ENCODE measurements at regions not wholly inside any gene's neighbourhood (a gene's known extent, or its start where the extent isn't known, plus 50 kb on each side); places are given as distances from the start of the nearest gene placed in this dataset.
"Not testable (repeated sequence)": the region's sequence is repeated elsewhere in the genome, so short reads cannot be mapped to it uniquely, and the experiment has no call there.

DNA sequence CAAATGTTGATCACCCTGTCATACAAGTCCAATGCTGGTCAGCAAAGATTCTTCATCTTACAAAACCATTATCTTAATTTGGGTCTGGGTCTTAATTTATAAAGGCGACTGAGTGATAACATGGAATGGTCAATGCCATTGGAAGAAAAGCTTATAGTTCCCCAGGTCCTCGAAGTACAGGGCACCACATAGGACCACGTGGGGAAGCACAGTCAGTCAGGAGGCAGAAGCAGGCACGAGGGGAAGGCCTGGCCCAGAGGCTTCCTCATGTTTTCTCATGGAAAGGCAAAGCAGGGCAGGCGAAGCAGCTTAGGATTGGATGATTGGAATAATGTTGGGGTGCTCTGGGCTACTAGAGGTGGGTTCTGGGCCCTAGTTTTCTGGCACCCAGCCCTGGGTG is 175.7 kb downstream of the FASLG start:
- Histone ChIP-seq H3K27ac (ENCODE audit: low read depth in 1 of 2, low read length in 1 of 2) (no peak overlapping the region), H3K9me3 (ENCODE audit: control insufficient read depth in 2 of 2, insufficient read depth in 1 of 2, low read length in 1 of 2) (no peaks in the 10 kb centered on the region), H3K36me3 (ENCODE audit: control insufficient read depth in 2 of 2, insufficient read depth in 2 of 2, low read length in 1 of 2) (no peaks in the 10 kb centered on the region), H3K27me3 (ENCODE audit: control insufficient read depth in 2 of 2, insufficient read depth in 1 of 2, low read length in 1 of 2) (no peaks in the 10 kb centered on the region), H3K4me3 (ENCODE audit: low read length in 2 of 2) (no peak overlapping the region), H3K4me1 (ENCODE audit: control insufficient read depth in 2 of 2, insufficient read depth in 2 of 2, low read length in 2 of 2) (peaks cover 4 to 5% of the 10 kb centered on the region in 2 donors)
- DNase-seq (ENCODE audit: low read depth in 6 of 9, low spot score in 9 of 9): no peak
- WGBS: 95% methylated on average over 5 of the region's 5 CpGs

DNA sequence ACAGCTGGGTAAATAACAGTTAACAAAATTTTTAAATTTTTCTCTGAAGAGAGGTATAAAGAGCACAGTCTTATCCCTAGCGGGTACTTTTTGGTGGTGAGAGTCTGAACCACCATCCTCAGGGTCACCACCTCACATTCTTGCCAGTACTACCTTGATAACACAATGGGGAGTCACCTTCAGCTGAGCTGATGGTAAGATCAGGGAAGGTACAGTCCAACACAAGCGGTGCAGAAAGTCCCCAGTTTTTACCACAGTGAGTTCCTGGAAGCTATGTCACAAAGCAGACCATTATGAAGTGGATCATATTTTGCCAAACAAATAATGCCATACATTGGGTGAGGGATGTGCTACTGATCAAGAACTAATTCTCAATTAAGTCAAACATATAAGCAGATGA is 176.9 kb downstream of the FASLG start:
- H3K27me3 ChIP-seq (ENCODE audit: control insufficient read depth in 2 of 2, insufficient read depth in 1 of 2, low read length in 1 of 2): no peaks in the 10 kb centered on the region
- no peak for DNase-seq (ENCODE audit: low read depth in 6 of 9, low spot score in 9 of 9)
- no peak overlapping the region for H3K27ac ChIP-seq (ENCODE audit: low read depth in 1 of 2, low read length in 1 of 2)
- no peak overlapping the region for H3K4me3 ChIP-seq (ENCODE audit: low read length in 2 of 2)
- no peaks in the 10 kb centered on the region for H3K9me3 ChIP-seq (ENCODE audit: control insufficient read depth in 2 of 2, insufficient read depth in 1 of 2, low read length in 1 of 2)
- 98% methylated on average over 2 of the region's 2 CpGs for WGBS
- H3K4me1 ChIP-seq (ENCODE audit: control insufficient read depth in 2 of 2, insufficient read depth in 2 of 2, low read length in 2 of 2): peaks cover 4 to 5% of the 10 kb centered on the region in 2 donors
- no peaks in the 10 kb centered on the region for H3K36me3 ChIP-seq (ENCODE audit: control insufficient read depth in 2 of 2, insufficient read depth in 2 of 2, low read length in 1 of 2)

DNA sequence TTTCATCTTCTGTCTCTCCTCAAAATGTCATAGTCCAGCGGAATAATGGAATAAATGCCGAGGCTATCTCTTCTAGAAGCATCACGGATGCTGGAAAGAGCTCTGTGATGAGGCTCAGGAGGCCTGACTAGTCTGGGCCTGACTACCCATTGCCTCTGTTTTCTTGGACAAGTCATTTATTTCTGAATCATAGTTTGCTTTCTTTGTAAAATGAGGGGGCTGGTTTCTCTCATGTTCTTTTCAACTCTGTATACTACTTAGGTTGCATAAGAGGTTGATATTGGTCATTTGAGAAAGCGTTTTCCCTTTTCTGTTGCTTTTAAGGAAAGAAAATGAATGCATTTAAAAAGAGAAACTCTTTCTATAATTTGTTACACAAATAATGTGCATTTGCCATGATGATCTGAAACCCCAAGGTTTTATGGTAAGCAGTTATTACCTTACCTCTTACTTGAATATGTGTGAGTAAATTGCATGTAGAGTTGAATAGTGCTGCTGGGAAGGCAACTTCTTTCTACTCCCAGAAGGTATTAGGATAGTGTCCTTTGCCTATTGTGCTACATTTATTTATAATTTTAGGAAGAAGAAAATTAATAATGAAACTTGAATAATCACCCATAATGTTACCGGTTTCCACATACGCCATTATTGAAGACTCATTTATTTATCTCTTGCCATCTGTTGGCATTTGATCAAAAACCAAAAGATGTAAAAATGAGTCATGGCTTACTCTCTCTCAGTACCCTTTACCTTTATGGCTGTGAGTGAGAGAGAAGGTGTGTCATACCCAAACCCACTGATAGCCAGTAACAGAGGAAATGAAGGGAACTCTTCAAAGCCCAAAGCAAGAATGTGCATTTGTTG is 179.1 kb downstream of the FASLG start:
- Histone ChIP-seq H3K4me1 (ENCODE audit: control insufficient read depth in 2 of 2, insufficient read depth in 2 of 2, low read length in 2 of 2) (peaks cover 4 to 5% of the 10 kb centered on the region in 2 donors), H3K9me3 (ENCODE audit: control insufficient read depth in 2 of 2, insufficient read depth in 1 of 2, low read length in 1 of 2) (no peaks in the 10 kb centered on the region), H3K27me3 (ENCODE audit: control insufficient read depth in 2 of 2, insufficient read depth in 1 of 2, low read length in 1 of 2) (no peaks in the 10 kb centered on the region), H3K4me3 (ENCODE audit: low read length in 2 of 2) (no peak overlapping the region), H3K27ac (ENCODE audit: low read depth in 1 of 2, low read length in 1 of 2) (no peak overlapping the region), H3K36me3 (ENCODE audit: control insufficient read depth in 2 of 2, insufficient read depth in 2 of 2, low read length in 1 of 2) (no peaks in the 10 kb centered on the region)
- peak in 3 of 9 donors; percentile 9 to 59 (median 33) for DNase-seq (ENCODE audit: low read depth in 6 of 9, low spot score in 9 of 9)
- WGBS: 61% methylated on average over 6 of the region's 6 CpGs

DNA sequence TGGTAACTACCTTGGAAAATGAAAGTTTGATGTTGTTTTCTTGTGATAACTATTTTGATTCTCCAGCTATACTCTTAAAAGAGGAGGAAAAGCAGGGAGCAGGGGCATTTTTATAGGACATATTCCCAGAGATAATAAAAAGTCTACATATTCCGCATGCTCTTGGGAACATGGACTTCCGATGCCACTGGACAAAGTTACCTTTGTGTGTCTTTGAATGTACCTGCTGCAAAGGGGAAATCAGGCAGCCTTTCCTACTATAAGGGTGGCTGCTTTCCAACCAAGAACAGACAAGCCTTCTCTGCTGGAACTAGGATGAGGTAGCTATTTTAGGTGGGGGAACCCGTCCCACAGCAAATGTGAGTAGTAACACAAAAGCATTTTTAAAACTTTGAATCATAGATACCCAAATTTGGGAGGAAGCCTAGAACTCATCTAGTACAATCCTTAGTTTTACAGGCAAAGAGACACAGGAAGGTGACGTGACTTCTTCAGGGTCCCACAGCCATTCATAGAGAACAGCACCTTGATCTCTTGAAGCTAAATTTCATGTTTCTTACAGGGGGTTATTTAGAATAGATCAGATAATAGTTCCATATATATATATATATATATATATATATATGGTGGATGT is 179.9 kb downstream of the FASLG start:
- 98% methylated on average over 4 of the region's 4 CpGs for WGBS
- no peak overlapping the region for H3K4me3 ChIP-seq (ENCODE audit: low read length in 2 of 2)
- H3K9me3 ChIP-seq (ENCODE audit: control insufficient read depth in 2 of 2, insufficient read depth in 1 of 2, low read length in 1 of 2): no peaks in the 10 kb centered on the region
- peaks cover 4 to 5% of the 10 kb centered on the region in 2 donors for H3K4me1 ChIP-seq (ENCODE audit: control insufficient read depth in 2 of 2, insufficient read depth in 2 of 2, low read length in 2 of 2)
- peak overlapping the region in 1 of 2 donors; percentile 18 for H3K27ac ChIP-seq (ENCODE audit: low read depth in 1 of 2, low read length in 1 of 2)
- DNase-seq (ENCODE audit: low read depth in 6 of 9, low spot score in 9 of 9): peak in 1 of 9 donors; percentile 31
- H3K27me3 ChIP-seq (ENCODE audit: control insufficient read depth in 2 of 2, insufficient read depth in 1 of 2, low read length in 1 of 2): no peaks in the 10 kb centered on the region
- H3K36me3 ChIP-seq (ENCODE audit: control insufficient read depth in 2 of 2, insufficient read depth in 2 of 2, low read length in 1 of 2): no peaks in the 10 kb centered on the region

DNA sequence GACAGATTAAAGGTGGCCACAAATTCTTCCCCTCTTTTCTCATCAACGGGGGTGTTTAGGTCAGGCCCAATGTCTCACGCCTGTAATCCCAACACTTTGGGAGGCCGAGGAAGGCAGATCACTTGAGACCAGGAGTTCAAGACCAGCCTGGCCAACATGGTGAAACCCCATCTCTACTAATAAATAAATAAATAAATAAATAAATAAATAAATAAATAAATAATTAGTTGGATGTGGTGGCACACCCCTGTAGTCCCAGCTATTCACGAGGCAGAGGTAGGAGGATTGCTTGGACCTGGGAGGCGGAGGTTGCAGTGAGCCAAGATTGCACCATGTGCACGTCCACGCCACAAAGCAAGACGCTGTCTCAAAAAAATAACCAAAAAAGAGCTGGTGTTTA is 180.7 kb downstream of the FASLG start:
- not testable (repeated sequence) for H3K36me3 ChIP-seq (ENCODE audit: control insufficient read depth in 2 of 2, insufficient read depth in 2 of 2, low read length in 1 of 2); H3K27ac ChIP-seq (ENCODE audit: low read depth in 1 of 2, low read length in 1 of 2); H3K4me1 ChIP-seq (ENCODE audit: control insufficient read depth in 2 of 2, insufficient read depth in 2 of 2, low read length in 2 of 2); DNase-seq (ENCODE audit: low read depth in 6 of 9, low spot score in 9 of 9); H3K27me3 ChIP-seq (ENCODE audit: control insufficient read depth in 2 of 2, insufficient read depth in 1 of 2, low read length in 1 of 2); H3K9me3 ChIP-seq (ENCODE audit: control insufficient read depth in 2 of 2, insufficient read depth in 1 of 2, low read length in 1 of 2); H3K4me3 ChIP-seq (ENCODE audit: low read length in 2 of 2)
- WGBS: 98% methylated on average over 8 of the region's 8 CpGs

DNA sequence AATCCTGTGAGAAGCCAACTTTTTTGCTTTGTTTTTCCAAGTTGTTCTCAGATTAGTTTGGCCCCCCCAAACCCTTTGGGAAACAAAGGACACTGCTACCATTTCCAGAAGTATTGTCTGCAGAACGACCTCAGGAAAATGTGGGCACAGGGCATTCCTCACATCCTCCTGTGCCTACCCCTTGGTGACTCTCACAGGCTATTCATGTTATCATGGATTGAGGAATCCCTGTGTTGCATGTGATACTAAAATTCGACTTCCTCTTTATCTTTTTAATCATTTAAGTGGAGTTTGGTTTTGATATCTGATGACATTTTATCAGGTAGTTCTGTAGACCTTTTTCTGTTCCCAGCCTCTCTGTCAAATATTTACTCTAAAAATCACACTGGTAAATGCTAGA is 184.5 kb downstream of the FASLG start:
- WGBS: 72% methylated on average over 2 of the region's 2 CpGs
- no peak overlapping the region for H3K4me3 ChIP-seq (ENCODE audit: low read length in 2 of 2)
- H3K9me3 ChIP-seq (ENCODE audit: control insufficient read depth in 2 of 2, insufficient read depth in 1 of 2, low read length in 1 of 2): peaks cover 0 to 2% of the 10 kb centered on the region in 2 donors
- H3K27me3 ChIP-seq (ENCODE audit: control insufficient read depth in 2 of 2, insufficient read depth in 1 of 2, low read length in 1 of 2): no peaks in the 10 kb centered on the region
- no peaks in the 10 kb centered on the region for H3K36me3 ChIP-seq (ENCODE audit: control insufficient read depth in 2 of 2, insufficient read depth in 2 of 2, low read length in 1 of 2)
- H3K27ac ChIP-seq (ENCODE audit: low read depth in 1 of 2, low read length in 1 of 2): no peak overlapping the region
- DNase-seq (ENCODE audit: low read depth in 6 of 9, low spot score in 9 of 9): no peak
- peaks cover 5 to 11% of the 10 kb centered on the region in 2 donors for H3K4me1 ChIP-seq (ENCODE audit: control insufficient read depth in 2 of 2, insufficient read depth in 2 of 2, low read length in 2 of 2)

DNA sequence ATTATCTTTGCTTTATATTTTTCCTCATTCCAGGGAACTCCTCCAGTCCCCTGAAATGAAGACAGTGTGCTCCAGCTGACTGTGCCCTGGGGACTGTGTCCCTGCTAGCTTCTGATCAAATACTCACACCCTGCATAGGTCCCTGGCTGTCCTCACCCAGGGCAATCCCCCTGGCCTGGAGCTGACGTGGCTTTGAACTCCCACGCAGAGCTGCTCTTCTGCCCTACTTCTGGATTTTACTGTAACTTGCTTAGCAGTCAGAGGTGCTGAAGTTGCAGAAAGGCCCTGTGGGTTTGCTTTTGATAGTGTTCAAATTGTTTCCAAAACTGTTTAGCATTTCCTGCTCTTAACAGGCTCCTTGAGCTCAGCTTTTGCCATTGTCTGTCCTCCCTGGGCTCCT is 186.5 kb downstream of the FASLG start:
- no peak overlapping the region for H3K4me3 ChIP-seq (ENCODE audit: low read length in 2 of 2)
- WGBS: 44% methylated on average over 2 of the region's 2 CpGs
- peaks cover 0 to 2% of the 10 kb centered on the region in 2 donors for H3K9me3 ChIP-seq (ENCODE audit: control insufficient read depth in 2 of 2, insufficient read depth in 1 of 2, low read length in 1 of 2)
- peaks cover 0 to 7% of the 10 kb centered on the region in 2 donors for H3K4me1 ChIP-seq (ENCODE audit: control insufficient read depth in 2 of 2, insufficient read depth in 2 of 2, low read length in 2 of 2)
- H3K36me3 ChIP-seq (ENCODE audit: control insufficient read depth in 2 of 2, insufficient read depth in 2 of 2, low read length in 1 of 2): no peaks in the 10 kb centered on the region
- DNase-seq (ENCODE audit: low read depth in 6 of 9, low spot score in 9 of 9): peak in 5 of 9 donors; percentile 19 to 60 (median 27)
- H3K27me3 ChIP-seq (ENCODE audit: control insufficient read depth in 2 of 2, insufficient read depth in 1 of 2, low read length in 1 of 2): no peaks in the 10 kb centered on the region
- H3K27ac ChIP-seq (ENCODE audit: low read depth in 1 of 2, low read length in 1 of 2): no peak overlapping the region

DNA sequence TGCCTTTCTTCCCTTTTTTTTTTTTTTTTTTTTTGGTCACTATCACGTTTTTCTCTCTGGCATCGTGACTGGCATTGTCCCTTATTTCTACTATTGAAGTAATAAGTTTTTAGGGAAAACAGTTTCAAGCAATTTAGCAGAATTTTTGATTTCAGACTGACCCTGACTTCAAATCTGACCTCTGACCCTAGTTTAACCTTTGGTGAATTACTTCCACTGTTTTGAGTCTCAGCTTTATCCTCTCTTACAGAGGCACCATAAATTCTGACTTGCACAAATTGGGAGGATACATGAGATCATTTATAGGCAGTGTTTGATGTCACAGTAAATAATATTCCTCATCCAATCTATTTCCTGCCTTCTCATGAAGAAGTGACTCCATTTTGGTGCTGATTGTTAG is 187.0 kb downstream of the FASLG start:
- H3K4me3 ChIP-seq (ENCODE audit: low read length in 2 of 2): no peak overlapping the region
- H3K36me3 ChIP-seq (ENCODE audit: control insufficient read depth in 2 of 2, insufficient read depth in 2 of 2, low read length in 1 of 2): no peaks in the 10 kb centered on the region
- no peak for DNase-seq (ENCODE audit: low read depth in 6 of 9, low spot score in 9 of 9)
- peaks cover 0 to 2% of the 10 kb centered on the region in 2 donors for H3K9me3 ChIP-seq (ENCODE audit: control insufficient read depth in 2 of 2, insufficient read depth in 1 of 2, low read length in 1 of 2)
- 98% methylated on average over 2 of the region's 2 CpGs for WGBS
- peaks cover 0 to 7% of the 10 kb centered on the region in 2 donors for H3K4me1 ChIP-seq (ENCODE audit: control insufficient read depth in 2 of 2, insufficient read depth in 2 of 2, low read length in 2 of 2)
- no peak overlapping the region for H3K27ac ChIP-seq (ENCODE audit: low read depth in 1 of 2, low read length in 1 of 2)
- H3K27me3 ChIP-seq (ENCODE audit: control insufficient read depth in 2 of 2, insufficient read depth in 1 of 2, low read length in 1 of 2): no peaks in the 10 kb centered on the region

DNA sequence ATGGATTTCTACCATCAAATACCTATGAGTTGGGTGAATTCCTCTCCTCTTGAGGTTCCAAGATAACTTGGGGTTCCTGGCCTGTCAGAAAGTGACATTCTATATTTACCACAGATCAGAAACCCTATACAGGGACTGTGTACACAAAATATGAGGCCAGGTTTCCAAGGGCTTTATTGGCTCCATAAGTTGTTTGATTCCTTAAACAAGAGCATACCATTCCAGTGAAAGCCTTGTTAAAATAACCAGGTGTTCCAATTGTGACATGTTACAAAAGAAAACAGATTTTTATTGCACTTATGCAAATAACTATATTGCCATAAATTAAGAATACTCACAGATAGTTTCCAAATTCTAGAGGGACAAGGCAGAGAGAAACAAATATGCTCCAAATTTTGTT is 188.9 kb downstream of the FASLG start:
- not testable (repeated sequence) for H3K9me3 ChIP-seq (ENCODE audit: control insufficient read depth in 2 of 2, insufficient read depth in 1 of 2, low read length in 1 of 2); H3K4me3 ChIP-seq (ENCODE audit: low read length in 2 of 2); H3K4me1 ChIP-seq (ENCODE audit: control insufficient read depth in 2 of 2, insufficient read depth in 2 of 2, low read length in 2 of 2); H3K27ac ChIP-seq (ENCODE audit: low read depth in 1 of 2, low read length in 1 of 2); DNase-seq (ENCODE audit: low read depth in 6 of 9, low spot score in 9 of 9); H3K27me3 ChIP-seq (ENCODE audit: control insufficient read depth in 2 of 2, insufficient read depth in 1 of 2, low read length in 1 of 2); H3K36me3 ChIP-seq (ENCODE audit: control insufficient read depth in 2 of 2, insufficient read depth in 2 of 2, low read length in 1 of 2)
